ENCODE measurements at regions not wholly inside any gene's neighbourhood (a gene's known extent, or its start where the extent isn't known, plus 50 kb on each side); places are given as distances from the start of the nearest gene placed in this dataset.

GRCh38 chr2:204255526-204255925 lies 289.7 kb upstream of the PARD3B start:
- DNase-seq, result no peak
- Histone ChIP-seq H3K36me3 (no peaks in the 10 kb centered on the region), H3K4me1 (no peaks in the 10 kb centered on the region), H3K27ac (no peak overlapping the region), H3K4me3 (no peak overlapping the region), H3K9me3 (no peaks in the 10 kb centered on the region), H3K27me3 (no peaks in the 10 kb centered on the region)
- ATAC-seq, result peak in 1 of 4 donors; percentile 19
- intact Hi-C loops (cut with DNase I), result no loop called here
- no peak for FAIRE-seq
- WGBS, 2 donors, result 59 to 72% methylated on average over 2 of the region's 2 CpGs
- TF ChIP-seq, protein P1, sequence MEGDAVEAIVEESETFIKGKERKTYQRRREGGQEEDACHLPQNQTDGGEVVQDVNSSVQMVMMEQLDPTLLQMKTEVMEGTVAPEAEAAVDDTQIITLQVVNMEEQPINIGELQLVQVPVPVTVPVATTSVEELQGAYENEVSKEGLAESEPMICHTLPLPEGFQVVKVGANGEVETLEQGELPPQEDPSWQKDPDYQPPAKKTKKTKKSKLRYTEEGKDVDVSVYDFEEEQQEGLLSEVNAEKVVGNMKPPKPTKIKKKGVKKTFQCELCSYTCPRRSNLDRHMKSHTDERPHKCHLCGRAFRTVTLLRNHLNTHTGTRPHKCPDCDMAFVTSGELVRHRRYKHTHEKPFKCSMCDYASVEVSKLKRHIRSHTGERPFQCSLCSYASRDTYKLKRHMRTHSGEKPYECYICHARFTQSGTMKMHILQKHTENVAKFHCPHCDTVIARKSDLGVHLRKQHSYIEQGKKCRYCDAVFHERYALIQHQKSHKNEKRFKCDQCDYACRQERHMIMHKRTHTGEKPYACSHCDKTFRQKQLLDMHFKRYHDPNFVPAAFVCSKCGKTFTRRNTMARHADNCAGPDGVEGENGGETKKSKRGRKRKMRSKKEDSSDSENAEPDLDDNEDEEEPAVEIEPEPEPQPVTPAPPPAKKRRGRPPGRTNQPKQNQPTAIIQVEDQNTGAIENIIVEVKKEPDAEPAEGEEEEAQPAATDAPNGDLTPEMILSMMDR (IDR thresholded peaks at IDR 0.05), result no peak

GRCh38 chr2:204257781-204258180 lies 287.5 kb upstream of the PARD3B start:
- Histone ChIP-seq H3K27me3 (no peaks in the 10 kb centered on the region), H3K27ac (no peak overlapping the region), H3K4me3 (no peak overlapping the region), H3K36me3 (no peaks in the 10 kb centered on the region), H3K9me3 (no peaks in the 10 kb centered on the region), H3K4me1 (no peaks in the 10 kb centered on the region)
- intact Hi-C loops (cut with DNase I), result no loop called here
- 83 to 92% methylated on average over 5 of the region's 5 CpGs for WGBS, 2 donors
- no peak for ATAC-seq
- TF ChIP-seq, protein P1 (IDR thresholded peaks at IDR 0.05), result no peak
- no peak for FAIRE-seq
- DNase-seq, result no peak

DNA sequence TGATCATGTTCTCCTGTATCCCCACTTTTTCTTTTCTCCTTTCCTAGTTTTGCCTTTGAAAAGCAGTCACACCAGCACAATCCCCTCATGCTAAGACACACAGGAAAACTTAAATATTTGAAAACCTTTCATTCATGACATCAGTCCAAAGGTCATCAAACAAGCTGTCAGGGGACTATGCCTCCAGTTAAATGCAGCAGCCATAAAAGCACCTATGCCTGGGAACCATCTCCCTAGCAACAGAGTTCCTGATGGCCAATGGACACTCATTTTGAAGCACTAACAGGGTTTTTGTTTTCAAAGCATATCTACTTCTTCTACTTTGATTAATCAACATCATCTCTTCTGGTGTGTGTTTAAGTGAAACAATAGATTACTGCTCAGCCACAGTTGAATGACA lies 286.4 kb upstream of the PARD3B start:
- intact Hi-C loops (cut with DNase I), result no loop called here
- FAIRE-seq (no peak), DNase-seq (no peak), ATAC-seq (peak in 1 of 4 donors; percentile 34)
- Histone ChIP-seq H3K27me3 (no peaks in the 10 kb centered on the region), H3K36me3 (no peaks in the 10 kb centered on the region), H3K4me3 (no peak overlapping the region), H3K27ac (no peak overlapping the region), H3K9me3 (no peaks in the 10 kb centered on the region), H3K4me1 (no peaks in the 10 kb centered on the region)
- TF ChIP-seq, protein P1 (IDR thresholded peaks at IDR 0.05), result no peak

GRCh38 chr2:204260162-204260877 lies 285.0 kb upstream of the PARD3B start:
- H3K27ac ChIP-seq, result no peak overlapping the region
- no peaks in the 10 kb centered on the region for H3K9me3 ChIP-seq
- TF ChIP-seq, protein P1 (IDR thresholded peaks at IDR 0.05), result peak; percentile 43 to 76 (median 72)
- FAIRE-seq (no peak), ATAC-seq (peak; percentile 58 to 88 (median 86)), DNase-seq (peak in 5 of 6 donors; percentile 12 to 59 (median 31))
- WGBS, 2 donors, result 36 to 41% methylated on average over 9 of the region's 9 CpGs
- no peaks in the 10 kb centered on the region for H3K4me1 ChIP-seq
- no peaks in the 10 kb centered on the region for H3K36me3 ChIP-seq
- H3K27me3 ChIP-seq, result no peaks in the 10 kb centered on the region
- H3K4me3 ChIP-seq, result no peak overlapping the region
- intact Hi-C loops (cut with DNase I), result no loop called here

- Histone ChIP-seq H3K27me3 (no peaks in the 10 kb centered on the region), H3K9me3 (no peaks in the 10 kb centered on the region), H3K4me3 (no peak overlapping the region), H3K27ac (no peak overlapping the region), H3K36me3 (no peaks in the 10 kb centered on the region), H3K4me1 (no peaks in the 10 kb centered on the region)
- 55 to 58% methylated on average over 2 of the region's 2 CpGs for WGBS, 2 donors
- intact Hi-C loops (cut with DNase I), result no loop called here
- FAIRE-seq, result no peak
- ATAC-seq, result no peak
- TF ChIP-seq, protein P1 (IDR thresholded peaks at IDR 0.05), result no peak
- DNase-seq, result no peak
Measured at GRCh38 chr2:204260901-204261300, 284.4 kb upstream of the PARD3B start.

Data from pancreas (tissue), 10 donors.